Kasumi-1 (cell line): ENCODE measurements at regions not wholly inside any gene's neighbourhood (a gene's known extent, or its start where the extent isn't known, plus 50 kb on each side); places are given as distances from the start of the nearest gene placed in this dataset.

Experiments
- DNase-seq, 2 experiments: peaks; one replicate each; lab custom pipeline; 2025; lab: John Stamatoyannopoulos, UW

DNA sequence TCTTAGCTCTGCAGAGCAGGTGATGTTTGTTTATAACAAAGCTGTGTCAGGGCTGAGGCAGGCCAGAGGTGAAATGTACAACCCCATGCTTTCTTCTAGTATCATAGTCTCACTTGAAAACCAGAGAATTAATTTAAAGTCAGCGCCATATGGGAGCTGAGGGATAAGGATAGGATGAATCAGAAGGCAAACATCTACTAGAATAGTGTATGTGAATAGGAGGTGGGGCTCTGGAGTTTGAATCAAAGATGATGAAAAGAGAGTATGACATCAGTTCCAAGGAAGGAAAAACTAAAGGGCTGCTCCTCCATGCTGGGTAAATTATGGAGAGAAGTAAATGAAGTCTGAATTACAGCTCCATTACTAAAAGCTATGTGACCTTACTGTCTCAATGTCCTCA is 441.5 kb downstream of the RASEF start:
- no peak for DNase-seq

DNA sequence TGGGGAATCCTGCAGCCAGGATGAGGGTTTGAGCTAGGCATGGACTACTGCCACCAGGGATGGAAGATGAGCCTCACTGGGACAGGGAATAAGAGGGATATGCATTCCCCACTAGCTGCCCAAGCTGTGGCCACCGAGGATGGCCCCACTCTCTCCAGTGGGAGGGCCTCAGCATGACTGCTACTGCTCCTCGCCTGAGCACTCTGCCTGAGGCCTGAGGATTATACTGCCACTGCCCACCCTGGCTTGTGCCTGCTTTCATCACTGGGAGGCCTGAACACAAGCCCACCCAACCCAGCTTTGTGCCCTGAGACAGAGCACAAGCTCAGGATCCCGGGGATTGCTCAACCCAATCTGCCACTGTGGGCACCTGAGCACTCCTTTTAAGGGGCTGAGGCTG is 425.6 kb downstream of the RASEF start:
- DNase-seq: no peak

DNA sequence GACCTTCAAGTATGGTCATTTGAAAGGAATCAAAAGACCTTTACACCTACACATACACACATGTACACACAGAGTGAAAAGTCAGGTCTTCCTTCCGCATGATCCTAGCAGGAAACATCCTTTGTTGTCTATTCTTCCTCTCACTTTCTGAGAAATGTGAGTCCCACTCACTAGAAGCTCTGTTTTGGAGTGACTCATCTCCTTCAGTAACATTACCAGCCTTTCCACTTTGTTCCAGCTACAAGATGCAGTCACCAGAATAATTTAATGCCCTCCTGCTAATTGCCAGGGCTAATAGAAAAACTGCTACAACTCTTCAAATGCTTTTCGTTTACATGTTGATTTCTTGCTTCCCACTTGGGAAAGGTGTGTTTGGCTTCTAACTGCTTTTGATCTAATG is 417.3 kb downstream of the RASEF start:
- DNase-seq: no peak

DNA sequence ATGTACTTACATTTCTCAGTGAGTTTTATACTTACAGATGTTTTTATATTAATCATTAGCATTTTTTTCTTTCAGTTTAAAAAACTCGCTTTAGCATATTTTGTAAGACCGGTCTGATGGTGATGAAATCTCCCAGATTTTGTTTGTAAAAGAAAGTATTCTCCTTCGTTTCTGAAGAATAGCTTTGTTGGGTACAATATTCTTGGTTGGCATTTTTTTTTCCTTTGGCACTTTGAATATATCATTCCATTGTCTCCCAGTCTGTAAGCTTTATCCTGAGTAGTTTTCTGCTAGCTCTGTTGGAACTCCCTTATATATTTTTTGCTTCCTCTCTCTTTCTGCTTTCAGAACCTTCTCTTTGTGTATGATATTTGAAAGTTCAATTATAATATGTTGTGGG is 412.6 kb downstream of the RASEF start:
- no peak for DNase-seq

DNA sequence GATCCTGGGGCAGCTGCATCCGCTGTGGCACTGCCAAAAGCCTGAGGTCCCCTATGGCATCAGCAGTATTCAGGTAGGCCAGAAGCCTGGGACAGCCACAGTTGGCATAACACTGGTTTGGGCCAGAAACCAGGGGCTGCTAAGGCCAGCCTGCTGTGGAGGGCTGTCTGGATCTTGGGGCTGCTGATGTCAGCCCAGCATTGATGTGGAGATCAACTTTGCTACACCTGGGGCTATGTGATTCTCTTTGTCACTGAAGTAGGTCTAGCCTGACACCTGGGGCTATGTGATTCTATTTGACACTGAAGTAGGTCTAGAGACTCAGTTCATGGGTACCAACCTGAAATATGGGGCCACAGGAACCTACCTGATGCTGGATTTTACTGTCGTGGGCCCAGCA is 411.5 kb downstream of the RASEF start:
- DNase-seq: no peak

DNA sequence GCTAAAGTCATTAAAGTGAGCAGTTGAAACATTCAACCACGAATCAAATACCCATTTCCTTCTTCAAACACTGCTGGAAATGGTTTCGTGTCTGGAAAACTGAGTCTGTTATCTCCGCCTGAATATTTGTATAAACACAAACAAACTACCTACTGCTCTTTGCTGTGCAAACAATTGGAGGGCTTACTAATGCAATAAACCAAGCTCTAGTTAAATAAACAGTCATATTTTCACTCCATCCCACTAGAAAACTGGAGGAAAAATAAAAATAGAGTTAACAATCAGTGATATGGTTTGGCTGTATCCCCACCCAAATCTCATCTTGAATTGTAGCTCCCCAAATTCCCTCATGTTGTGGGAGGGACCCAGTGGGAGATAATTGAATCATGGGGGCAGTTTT is 397.6 kb downstream of the RASEF start:
- DNase-seq: no peak

DNA sequence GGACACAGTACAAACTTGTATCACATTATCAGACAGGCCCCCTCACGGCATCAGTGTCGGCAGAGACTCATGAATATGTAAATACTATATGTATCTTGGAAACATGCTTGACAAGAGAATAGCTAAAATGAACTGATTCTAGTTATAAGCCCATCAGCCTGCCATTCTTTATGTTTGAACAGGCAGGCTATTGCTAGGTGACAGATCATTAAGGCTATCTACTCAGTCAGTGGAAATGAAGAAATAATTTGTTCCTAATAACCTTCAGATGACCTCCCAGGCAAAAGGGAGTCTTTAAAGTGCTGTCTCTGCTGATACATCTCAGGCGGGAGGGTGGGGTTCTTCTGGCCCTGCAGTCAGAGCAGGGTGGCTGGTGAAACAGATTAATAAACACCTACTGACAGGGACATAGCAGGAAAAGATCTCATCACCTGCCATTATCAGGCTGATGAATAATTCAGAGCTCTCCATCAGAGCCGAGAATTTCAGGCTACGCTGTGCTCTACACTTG is 394.2 kb downstream of the RASEF start:
- no peak for DNase-seq

DNA sequence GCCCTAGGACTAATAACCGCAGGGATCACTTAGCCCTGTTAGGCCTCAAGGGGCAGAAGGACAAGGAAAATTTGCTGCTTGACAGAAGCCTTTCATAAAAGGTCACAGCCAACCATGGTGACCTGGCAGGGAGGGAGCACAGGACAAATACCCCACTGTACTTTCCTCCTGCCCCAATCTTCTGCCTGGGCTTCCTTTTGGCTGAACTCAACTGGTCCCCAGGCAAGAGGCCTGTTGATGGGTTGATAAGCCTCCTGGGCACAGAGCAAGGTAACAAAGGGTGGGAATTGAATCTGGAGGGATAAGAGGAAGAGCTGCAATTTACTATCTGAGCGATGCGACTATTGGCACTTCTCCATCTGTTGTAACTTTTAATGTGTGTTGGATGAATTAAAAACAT is 392.9 kb downstream of the RASEF start:
- no peak for DNase-seq

DNA sequence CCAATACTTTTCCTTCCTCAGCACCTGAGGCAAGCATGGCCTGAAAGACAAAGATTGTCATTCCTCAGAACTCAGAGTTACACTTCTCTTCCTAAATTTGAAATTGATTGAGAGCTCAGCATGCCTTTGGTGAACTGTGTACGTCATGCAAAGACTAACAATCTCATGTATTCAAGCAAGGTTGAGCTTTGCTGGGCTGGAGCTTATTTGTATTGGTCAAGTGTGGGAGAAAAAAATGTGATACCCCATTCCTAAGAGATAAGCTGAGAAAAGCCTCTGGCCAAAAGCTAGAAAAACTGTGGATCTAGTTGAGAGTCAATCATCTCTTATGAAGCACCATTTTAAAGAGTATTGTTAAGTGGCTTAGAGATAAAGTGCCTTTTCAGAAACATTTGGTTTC is 392.2 kb downstream of the RASEF start:
- no peak for DNase-seq

DNA sequence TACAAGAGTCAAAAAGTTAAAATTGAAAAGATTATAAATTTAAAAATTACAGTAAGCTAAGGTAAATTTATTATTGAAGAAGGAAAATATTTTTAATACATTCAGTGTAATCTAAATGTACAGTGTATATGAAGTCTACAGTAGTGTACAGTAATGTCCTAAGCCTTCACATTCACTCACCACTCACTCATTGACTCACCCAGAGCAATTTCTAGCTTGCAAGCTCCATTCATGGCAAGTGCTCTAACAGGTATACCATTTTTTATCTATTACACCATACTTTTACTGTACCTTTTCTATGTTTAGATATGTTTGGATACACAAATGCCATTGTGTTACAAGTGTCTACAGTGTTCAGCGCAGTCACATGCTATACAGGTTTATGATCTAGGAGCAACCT is 389.7 kb downstream of the RASEF start:
- no peak for DNase-seq

DNA sequence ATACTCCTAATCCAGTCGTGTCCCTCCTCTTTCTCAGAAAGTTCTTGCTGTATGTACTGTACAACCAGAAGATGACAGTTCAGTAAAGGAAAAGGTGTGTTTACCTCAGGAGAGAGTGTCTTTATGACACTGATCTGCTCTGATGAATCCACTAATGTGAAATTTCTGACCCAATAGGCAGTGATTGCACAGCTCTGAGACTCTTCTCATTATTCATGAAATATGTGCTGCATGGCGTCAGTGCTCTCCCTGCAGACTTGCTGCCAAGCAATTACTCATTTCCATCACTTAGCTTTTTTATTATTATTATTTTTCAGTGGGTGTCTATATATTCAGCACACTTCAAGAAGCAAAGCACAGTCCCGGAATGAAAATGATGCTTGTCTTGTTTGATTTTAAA is 389.0 kb downstream of the RASEF start:
- DNase-seq: no peak

DNA sequence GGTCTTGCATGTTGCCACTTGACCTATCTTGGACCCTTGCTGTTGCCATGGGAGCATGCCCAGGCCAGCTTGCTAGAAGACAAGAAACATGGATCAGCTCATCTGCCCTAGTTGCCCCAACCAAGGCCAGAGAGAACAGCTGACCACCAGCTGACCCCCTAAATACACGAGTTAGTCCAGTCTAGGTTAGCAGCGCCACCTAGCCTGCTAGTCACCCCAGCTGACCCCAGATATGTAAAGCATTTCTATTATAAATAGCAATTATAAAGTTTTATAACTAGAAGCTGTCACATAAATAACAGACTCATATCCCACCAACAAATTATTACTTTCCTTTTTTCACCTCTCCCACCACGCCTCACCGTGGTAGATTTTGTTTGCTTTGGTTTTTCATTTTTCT is 387.8 kb downstream of the RASEF start:
- DNase-seq: no peak

DNA sequence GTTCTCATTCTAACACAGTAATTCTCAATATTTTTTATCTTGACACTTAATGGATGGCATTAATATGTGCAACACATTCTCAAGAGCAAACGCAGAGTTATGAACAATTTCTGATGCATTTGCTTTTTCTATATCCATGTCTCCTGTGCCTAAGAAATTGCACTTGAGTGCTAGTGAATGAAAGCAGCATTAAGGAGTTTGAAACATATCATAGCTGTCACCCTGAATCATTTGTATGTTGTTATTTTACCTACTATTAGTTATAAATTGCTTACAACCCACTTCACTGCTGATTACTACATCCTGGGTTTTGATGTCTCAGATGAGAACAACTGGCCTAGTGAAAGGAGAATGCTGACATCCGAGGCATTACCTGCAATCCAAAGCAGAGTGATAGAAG is 387.3 kb downstream of the RASEF start:
- DNase-seq: no peak

DNA sequence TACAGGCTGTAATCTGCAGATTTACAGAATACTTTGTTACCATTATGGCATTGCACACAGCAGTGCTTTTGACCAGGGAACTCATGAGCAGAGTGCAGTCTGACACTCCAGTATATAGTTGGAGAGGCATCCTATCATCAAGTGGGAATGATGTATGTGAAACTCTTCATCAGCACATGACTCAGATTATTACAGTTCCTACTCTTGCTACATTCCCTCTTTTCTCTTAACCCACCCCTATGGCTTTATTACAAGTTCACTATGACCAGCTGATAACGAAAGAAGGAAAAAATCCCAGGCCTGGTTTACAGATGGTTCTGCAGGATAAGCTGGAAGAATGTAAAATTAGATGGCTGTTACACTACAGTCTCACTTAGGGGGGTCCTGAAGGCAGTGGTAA is 385.9 kb downstream of the RASEF start:
- no peak for DNase-seq

DNA sequence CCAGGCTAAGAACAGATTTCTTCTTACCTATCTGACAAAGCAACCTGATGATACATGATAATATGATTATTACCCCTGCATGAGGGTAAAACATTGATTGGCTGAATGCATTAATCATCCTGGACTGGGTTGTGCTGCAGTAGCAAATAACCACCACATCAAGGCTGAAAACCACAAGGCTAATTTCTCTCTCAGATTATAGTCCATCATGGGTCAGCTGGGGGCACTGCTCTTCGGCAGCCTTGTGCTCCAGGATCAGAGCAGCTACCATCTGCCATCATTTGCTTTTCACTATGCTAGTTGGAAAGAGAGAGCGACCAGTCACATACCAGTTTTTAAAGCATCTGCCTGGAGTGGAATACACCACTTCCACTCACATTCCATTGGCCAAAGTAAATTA is 383.5 kb downstream of the RASEF start:
- no peak for DNase-seq

DNA sequence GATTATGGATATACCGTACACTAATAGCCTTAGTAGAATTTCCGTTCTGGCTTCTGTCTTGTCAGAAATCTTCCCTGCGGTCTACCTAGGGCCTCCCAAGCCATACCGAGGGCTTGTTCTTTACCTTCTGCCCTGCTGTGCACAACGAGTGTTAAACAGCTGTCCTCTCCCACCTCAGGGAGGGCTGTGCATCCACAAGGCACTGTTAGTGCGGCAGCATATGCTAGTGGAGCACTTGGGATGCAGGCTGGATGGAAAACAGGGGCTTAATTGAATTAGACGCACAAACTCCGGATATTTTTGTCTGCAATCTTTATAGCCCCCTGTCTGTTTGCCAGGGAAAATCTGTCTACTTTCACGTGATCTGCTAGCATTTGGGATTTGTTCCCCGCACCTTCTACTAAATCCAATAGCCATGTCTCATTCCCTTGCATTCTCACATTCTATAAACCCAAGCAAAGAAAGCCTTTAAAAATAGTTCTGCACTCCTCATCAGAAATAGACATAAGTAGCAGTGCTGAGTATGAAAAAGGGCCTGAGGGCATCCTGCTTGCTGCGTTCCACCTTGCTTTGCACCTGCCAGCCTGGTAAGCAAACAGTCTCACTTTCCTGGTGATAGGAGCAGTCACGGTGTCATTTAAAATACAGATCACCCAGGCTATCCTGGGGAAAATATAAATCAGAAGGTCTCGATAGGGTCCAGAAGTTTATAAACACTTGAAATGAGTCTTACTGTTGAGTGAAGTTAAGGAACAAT is 382.6 kb downstream of the RASEF start:
- DNase-seq: no peak

DNA sequence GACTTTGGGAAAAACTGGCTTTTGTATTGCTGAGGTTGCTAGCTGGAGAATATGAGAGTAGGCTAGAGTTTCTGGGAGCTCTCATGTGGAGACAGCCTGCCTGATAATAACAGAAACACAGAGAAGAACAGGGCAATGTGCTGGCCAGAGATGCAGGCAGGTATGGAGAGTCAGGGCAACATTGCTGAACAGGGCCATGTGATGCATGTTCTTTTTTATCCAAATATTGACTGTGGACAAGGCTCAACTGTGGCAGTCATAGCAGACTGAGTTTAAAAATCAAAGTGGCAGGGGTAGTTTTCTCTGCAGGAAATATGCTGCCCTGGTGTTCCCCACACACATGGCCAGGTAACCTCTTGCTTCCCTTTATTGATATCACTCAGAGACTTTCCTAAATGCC is 381.1 kb downstream of the RASEF start:
- DNase-seq: no peak

DNA sequence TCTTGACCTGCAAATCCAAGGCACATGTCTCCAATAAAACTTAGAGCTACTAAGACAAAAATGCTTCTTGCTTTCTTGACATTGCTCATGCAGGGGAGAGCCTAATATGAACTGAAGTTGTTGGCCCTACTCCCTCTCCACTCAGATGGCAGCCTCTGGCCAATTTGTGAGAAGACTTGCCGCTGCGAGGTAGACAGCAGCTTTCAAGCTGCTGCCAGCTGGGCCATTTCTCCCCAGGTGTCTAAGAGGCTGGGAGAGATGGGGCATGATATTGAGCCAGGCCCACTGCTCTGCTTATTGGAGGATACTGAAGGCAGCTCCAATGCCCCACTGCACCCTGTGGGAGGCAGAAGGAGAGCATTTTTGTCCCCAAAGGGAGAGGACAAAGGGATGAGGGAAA is 380.5 kb downstream of the RASEF start:
- DNase-seq: no peak

DNA sequence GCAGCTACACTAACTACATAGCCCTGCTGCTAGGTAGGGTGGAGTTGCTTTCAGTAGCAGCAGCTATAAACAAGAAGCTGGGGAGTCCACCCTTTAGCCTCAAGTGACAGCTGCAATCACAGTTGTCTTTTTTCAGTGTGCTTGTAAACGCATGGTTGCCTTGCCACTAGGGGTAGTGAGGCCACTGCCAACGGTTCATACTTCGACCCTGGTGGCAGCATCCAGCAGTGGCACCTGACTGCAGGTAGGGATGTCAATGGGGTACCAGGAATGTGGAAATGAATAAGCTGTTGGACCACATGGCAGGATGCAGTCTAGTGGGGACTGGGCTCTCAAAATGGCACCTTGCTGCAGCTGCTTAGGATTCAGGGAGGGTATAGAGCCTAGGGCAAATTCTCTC is 367.2 kb downstream of the RASEF start:
- no peak for DNase-seq

DNA sequence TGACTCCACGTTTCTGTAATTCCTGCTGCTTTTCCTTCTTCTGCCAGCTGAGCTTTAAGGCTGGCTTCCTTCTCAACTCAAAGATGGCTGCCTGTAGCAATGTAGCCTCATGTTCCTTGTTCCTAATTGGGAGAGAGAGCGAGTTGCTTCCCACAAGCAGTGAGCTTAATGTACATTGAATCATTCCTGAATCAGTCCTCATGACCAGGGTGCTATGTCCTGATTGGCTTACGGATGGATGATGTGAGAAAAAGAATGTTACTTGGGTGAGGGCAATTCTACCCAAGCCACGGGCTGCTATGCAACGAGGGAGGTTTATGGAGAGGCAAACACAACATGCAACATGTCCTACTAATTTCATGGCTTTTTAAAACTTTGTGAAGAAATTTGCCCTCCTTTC is 356.2 kb downstream of the RASEF start:
- DNase-seq: no peak

DNA sequence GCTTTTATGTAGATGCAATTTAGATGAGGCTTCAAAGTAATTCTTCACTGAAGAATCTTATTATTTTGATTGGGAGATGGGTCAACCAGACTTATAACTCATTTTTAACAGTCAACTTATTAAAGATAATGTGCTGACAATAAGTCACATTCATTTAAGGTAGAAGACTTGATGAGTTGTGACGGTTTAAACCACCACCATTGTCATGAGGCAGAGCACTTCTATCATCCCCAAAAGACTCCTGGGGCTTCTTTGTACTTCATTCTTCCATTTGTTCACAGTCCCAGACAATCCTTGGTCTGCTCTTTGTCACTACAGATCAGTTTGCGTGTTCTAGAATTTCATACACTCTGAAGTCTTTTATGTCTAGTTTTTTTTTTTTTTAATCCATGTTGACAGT is 346.1 kb downstream of the RASEF start:
- no peak for DNase-seq

DNA sequence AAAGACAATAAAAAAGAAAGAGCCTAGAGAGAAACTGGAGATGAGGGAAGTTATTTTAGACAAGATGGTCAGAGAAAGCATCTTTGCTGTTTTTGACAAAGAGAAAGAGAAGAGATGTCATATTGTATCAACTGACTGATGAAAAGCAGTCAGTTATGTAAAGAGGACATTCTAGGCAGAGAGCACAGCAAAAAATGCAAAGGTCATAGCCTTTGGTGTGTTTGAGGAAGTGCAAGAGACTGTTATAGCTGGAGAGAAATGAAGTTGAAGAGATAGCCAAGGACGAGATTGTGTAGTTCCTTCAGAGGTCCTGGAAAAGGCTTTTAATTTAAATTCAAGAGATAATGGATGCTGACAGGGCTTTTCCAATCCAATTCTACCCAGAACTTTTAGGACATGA is 342.4 kb downstream of the RASEF start:
- DNase-seq: no peak

DNA sequence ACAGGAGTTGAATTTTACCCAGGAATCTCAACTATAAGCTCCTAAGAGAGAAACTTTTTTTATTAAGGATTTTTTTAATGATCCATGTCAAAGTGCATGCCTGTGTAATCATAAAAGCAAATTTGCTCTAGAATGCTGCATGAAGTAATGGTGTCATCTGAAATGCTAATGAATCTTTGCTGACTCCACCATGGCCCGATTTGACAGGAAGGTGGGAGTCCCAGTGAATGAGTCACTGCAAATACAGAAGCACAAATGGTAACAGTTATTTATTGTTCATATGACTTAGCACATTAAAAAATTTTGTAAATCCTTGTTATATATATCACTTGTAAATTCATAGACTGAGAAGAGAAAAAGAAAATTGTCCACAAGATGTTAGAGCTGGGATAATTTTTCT is 341.3 kb downstream of the RASEF start:
- no peak for DNase-seq

DNA sequence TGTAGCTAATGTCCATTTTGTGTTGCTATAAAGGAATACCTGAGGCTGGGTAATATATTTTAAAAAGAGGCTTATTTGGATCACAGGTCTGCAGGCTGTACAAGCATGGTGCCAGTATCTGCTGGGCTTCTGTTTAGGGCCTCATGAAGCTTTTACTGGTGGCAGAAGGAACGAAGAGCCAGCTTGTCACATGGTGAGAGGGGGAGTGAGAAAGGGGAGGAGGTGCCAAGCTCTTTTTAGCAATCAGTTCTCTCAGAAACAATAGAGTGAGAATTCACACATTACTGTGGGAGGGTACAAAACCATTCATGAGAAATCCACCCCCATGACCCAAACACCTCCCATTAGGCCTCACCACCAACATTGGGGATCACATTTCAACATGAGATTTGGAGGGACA is 340.9 kb downstream of the RASEF start:
- DNase-seq: no peak
